ENCODE measurements at regions not wholly inside any gene's neighbourhood (a gene's known extent, or its start where the extent isn't known, plus 50 kb on each side); places are given as distances from the start of the nearest gene placed in this dataset.

GRCh38 chr6:101018157-101018556 is 137.0 kb upstream of the ASCC3 start:
- no peak for TF ChIP-seq ZNF274 (CRISPR knock-in tag; IDR thresholded peaks at IDR 0.05)
- no peak for TF ChIP-seq ATF3 (CRISPR knock-in tag; IDR thresholded peaks at IDR 0.05)
- no peak for TF ChIP-seq NR3C1 (CRISPR knock-in tag; IDR thresholded peaks at IDR 0.05)
- no peak for TF ChIP-seq ZNF253 (CRISPR knock-in tag; IDR thresholded peaks at IDR 0.05; ENCODE audit: borderline replicate concordance)
- no peak for TF ChIP-seq MYC (CRISPR knock-in tag; IDR thresholded peaks at IDR 0.05; ENCODE audit: borderline replicate concordance)
- TF ChIP-seq YY1 (IDR thresholded peaks at IDR 0.05; ENCODE audit: insufficient read depth, insufficient replicate concordance, low read depth, low read length) = no peak
- no peak for TF ChIP-seq ZNF124 (CRISPR knock-in tag; IDR thresholded peaks at IDR 0.05)
- no peak for TF ChIP-seq BHLHE40 (IDR thresholded peaks at IDR 0.05; ENCODE audit: low read length)
- TF ChIP-seq RAD21 (CRISPR knock-in tag; IDR thresholded peaks at IDR 0.05) = no peak
- no peak for TF ChIP-seq NFE2L2 (IDR thresholded peaks at IDR 0.05; ENCODE audit: low read length)
- no peak for TF ChIP-seq FOSL1 (CRISPR knock-in tag; IDR thresholded peaks at IDR 0.05; ENCODE audit: borderline replicate concordance)
- TF ChIP-seq SMARCC2 (IDR thresholded peaks at IDR 0.05) = no peak
- no peak for TF ChIP-seq MAFG (CRISPR knock-in tag; IDR thresholded peaks at IDR 0.05)
